ENCODE measurements at regions not wholly inside any gene's neighbourhood (a gene's known extent, or its start where the extent isn't known, plus 50 kb on each side); places are given as distances from the start of the nearest gene placed in this dataset.
A peak's percentile ranks its signal among the peaks of the same experiment; 100 is the strongest.

- Mint-ChIP-seq H3K27ac (no peak overlapping the region), H3K4me1 (ENCODE audit: low read depth) (no peaks in the 10 kb centered on the region), H3K9me3 (no peaks in the 10 kb centered on the region), H3K4me3 (no peak overlapping the region), H3K36me3 (ENCODE audit: low read depth) (no peaks in the 10 kb centered on the region), H3K27me3 (peaks cover 6% of the 10 kb centered on the region)
- no peak for DNase-seq
Observed at GRCh38 chr11:69416762-69417698, 64.4 kb upstream of the LINC01488 start.

DNA sequence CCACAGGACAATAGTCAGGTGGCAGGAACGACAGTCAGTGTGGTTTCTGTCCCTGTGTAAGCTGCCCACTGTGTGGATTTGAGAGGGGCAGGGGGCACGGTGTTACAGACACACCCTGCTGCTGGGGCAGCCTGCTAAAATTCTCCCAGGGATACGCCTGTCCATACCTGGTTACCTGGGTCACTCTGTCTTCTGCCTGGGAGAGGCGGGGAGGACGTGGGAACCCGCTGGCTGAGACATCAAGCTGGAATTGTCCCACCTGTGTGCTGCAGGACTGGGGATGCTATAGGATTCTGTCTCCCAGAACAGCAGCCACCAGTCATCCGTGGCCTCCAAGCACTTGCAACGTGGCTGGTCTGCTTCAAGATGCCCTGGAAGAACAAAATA lies 63.8 kb upstream of the LINC01488 start:
- no peaks in the 10 kb centered on the region for H3K36me3 Mint-ChIP-seq (ENCODE audit: low read depth)
- no peak overlapping the region for H3K4me3 Mint-ChIP-seq
- no peaks in the 10 kb centered on the region for H3K4me1 Mint-ChIP-seq (ENCODE audit: low read depth)
- no peak for DNase-seq
- H3K27ac Mint-ChIP-seq, result no peak overlapping the region
- H3K27me3 Mint-ChIP-seq, result peaks cover 8% of the 10 kb centered on the region
- no peaks in the 10 kb centered on the region for H3K9me3 Mint-ChIP-seq

- no peaks in the 10 kb centered on the region for H3K4me1 Mint-ChIP-seq (ENCODE audit: low read depth)
- H3K36me3 Mint-ChIP-seq (ENCODE audit: low read depth), result no peaks in the 10 kb centered on the region
- H3K27me3 Mint-ChIP-seq, result peaks cover 7% of the 10 kb centered on the region
- H3K4me3 Mint-ChIP-seq, result no peak overlapping the region
- no peaks in the 10 kb centered on the region for H3K9me3 Mint-ChIP-seq
- no peak for DNase-seq
- H3K27ac Mint-ChIP-seq, result no peak overlapping the region
Observed at GRCh38 chr11:69418576-69419296, 62.7 kb upstream of the LINC01488 start.

DNA sequence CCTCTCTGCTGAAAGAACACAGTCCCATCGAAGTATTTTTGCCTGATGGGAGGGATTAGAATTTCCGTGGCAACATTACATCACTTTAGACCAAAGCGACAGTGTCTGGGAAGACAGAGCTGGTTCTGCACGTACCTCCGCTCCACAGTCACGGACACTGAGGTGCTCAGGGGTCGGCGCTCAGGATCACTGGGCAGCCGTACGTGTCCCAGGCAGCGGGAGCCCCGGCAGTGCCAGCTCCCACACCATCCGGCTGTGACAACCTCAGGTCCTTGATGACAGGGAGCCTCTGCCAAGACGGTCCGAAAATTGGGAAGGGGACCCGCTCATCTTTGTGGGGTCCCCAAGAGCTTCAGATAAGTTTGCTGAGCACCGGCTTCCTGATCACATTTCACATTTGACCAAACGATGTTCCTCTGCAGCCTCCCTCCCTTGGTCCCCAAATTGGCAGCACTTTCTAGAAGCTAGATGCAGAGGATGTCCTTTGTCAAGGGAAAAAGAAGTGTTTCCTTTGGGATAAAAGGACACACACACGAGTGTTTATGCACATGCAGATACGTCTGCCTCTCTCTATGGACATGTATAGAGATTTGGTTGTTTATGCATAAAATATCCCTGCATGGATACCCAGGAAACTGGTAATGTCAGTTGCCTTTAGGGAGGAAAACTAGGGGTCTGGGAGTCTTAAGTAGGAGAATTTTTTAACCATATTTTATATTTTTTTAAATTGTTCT lies 61.6 kb upstream of the LINC01488 start:
- Mint-ChIP-seq H3K27me3 (peaks cover 8% of the 10 kb centered on the region), H3K4me1 (ENCODE audit: low read depth) (no peaks in the 10 kb centered on the region), H3K36me3 (ENCODE audit: low read depth) (no peaks in the 10 kb centered on the region), H3K9me3 (peaks cover 7% of the 10 kb centered on the region), H3K27ac (no peak overlapping the region), H3K4me3 (no peak overlapping the region)
- DNase-seq, result no peak

DNA sequence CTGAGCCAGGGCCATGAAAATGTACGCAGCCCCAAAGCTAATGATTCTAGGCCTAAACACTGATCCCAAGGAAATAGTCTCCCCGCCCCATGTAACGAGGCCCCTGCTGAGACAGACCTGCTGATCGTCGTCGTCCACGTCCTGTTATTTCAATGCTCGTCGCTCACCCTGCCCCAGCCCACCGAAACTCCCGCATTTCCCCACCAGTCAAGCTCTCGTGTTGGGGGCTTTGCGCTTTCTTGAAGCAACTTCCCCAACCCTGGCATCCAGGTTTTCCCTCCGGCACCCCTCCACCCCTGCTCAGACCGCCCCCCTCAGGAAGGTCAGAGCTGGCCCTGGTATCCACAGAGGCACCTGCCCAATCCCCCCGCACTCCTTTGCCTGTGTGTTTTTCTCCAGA lies 58.8 kb upstream of the LINC01488 start:
- peaks cover 20% of the 10 kb centered on the region for H3K27me3 Mint-ChIP-seq
- peaks cover 16% of the 10 kb centered on the region for H3K9me3 Mint-ChIP-seq
- H3K27ac Mint-ChIP-seq, result no peak overlapping the region
- H3K4me1 Mint-ChIP-seq (ENCODE audit: low read depth), result peaks cover 14% of the 10 kb centered on the region
- no peaks in the 10 kb centered on the region for H3K36me3 Mint-ChIP-seq (ENCODE audit: low read depth)
- DNase-seq, result no peak
- no peak overlapping the region for H3K4me3 Mint-ChIP-seq

- Mint-ChIP-seq H3K27me3 (peaks cover 22% of the 10 kb centered on the region), H3K4me1 (ENCODE audit: low read depth) (peaks cover 14% of the 10 kb centered on the region), H3K4me3 (no peak overlapping the region), H3K36me3 (ENCODE audit: low read depth) (no peaks in the 10 kb centered on the region), H3K9me3 (peaks cover 16% of the 10 kb centered on the region), H3K27ac (no peak overlapping the region)
- DNase-seq, result no peak
Observed at GRCh38 chr11:69423181-69423580, 58.3 kb upstream of the LINC01488 start.

- no peak overlapping the region for H3K27ac Mint-ChIP-seq
- peaks cover 14% of the 10 kb centered on the region for H3K4me1 Mint-ChIP-seq (ENCODE audit: low read depth)
- no peak overlapping the region for H3K4me3 Mint-ChIP-seq
- peaks cover 28% of the 10 kb centered on the region for H3K27me3 Mint-ChIP-seq
- no peaks in the 10 kb centered on the region for H3K36me3 Mint-ChIP-seq (ENCODE audit: low read depth)
- H3K9me3 Mint-ChIP-seq, result peaks cover 16% of the 10 kb centered on the region
- no peak for DNase-seq
Observed at GRCh38 chr11:69423611-69424385, 57.7 kb upstream of the LINC01488 start.

- H3K27ac Mint-ChIP-seq, result no peak overlapping the region
- peaks cover 14% of the 10 kb centered on the region for H3K4me1 Mint-ChIP-seq (ENCODE audit: low read depth)
- H3K9me3 Mint-ChIP-seq, result peaks cover 16% of the 10 kb centered on the region
- no peaks in the 10 kb centered on the region for H3K36me3 Mint-ChIP-seq (ENCODE audit: low read depth)
- no peak overlapping the region for H3K4me3 Mint-ChIP-seq
- H3K27me3 Mint-ChIP-seq, result peaks cover 35% of the 10 kb centered on the region
- no peak for DNase-seq
Observed at GRCh38 chr11:69424748-69425147, 56.7 kb upstream of the LINC01488 start.

- Mint-ChIP-seq H3K9me3 (peaks cover 16% of the 10 kb centered on the region), H3K4me3 (no peak overlapping the region), H3K36me3 (ENCODE audit: low read depth) (no peaks in the 10 kb centered on the region), H3K4me1 (ENCODE audit: low read depth) (peaks cover 14% of the 10 kb centered on the region), H3K27me3 (peaks cover 35% of the 10 kb centered on the region), H3K27ac (no peak overlapping the region)
- DNase-seq, result no peak
Observed at GRCh38 chr11:69425444-69425843, 56.0 kb upstream of the LINC01488 start.

GRCh38 chr11:69425895-69426544 lies 55.4 kb upstream of the LINC01488 start:
- H3K4me1 Mint-ChIP-seq (ENCODE audit: low read depth), result peaks cover 14% of the 10 kb centered on the region
- peaks cover 16% of the 10 kb centered on the region for H3K9me3 Mint-ChIP-seq
- no peaks in the 10 kb centered on the region for H3K36me3 Mint-ChIP-seq (ENCODE audit: low read depth)
- peaks cover 35% of the 10 kb centered on the region for H3K27me3 Mint-ChIP-seq
- DNase-seq, result peak; percentile 49
- H3K4me3 Mint-ChIP-seq, result no peak overlapping the region
- H3K27ac Mint-ChIP-seq, result no peak overlapping the region

- peaks cover 14% of the 10 kb centered on the region for H3K4me1 Mint-ChIP-seq (ENCODE audit: low read depth)
- no peak for DNase-seq
- H3K36me3 Mint-ChIP-seq (ENCODE audit: low read depth), result no peaks in the 10 kb centered on the region
- peaks cover 40% of the 10 kb centered on the region for H3K27me3 Mint-ChIP-seq
- H3K27ac Mint-ChIP-seq, result no peak overlapping the region
- no peak overlapping the region for H3K4me3 Mint-ChIP-seq
- H3K9me3 Mint-ChIP-seq, result peaks cover 16% of the 10 kb centered on the region
Observed at GRCh38 chr11:69427337-69427736, 54.1 kb upstream of the LINC01488 start.

DNA sequence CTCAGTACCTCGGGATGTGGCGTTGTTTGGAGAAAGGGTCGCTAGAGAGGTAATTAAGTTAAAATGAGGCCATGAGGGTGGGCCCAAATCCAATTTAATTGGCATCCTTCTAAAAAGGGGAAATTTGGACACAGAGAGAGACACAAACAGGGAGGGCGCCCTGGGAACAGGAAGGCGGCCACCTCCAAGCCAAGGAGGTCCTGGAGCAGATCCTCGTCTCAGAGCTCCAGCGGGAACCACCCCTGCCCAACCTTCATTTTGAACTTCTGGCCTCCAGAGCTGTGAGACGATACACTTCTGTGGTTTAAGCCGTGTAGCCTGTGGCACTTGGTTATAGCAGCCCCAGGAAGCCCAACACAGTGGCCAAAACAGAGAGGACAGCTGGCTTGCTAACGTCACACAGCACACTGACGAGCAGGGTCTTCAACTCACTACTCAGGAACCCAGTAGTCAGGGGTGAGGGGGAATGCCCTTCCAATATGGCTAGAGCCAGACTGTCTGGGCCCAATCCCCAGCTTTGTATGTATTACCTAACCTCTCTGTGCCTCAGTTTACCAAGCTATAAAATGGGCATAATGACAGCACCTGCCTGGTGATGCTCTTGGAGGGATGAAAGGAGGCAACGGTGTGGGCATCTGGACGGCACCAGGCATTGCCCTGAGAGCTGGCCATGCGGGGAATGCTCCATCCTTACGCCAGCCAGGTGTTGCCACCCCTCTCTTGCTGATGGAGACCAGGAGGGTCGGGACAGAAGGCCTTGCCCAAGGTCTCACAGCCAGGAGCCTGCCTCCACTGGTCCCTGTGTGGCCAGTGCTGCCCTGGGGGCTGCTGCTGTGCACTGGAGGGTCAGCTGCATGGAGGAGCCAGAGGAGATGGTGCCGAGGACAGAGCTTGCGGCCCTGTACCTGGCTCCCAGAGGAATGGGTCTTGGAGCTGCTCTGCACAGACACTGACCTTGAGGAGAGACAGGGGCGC lies 53.3 kb upstream of the LINC01488 start:
- H3K4me1 Mint-ChIP-seq (ENCODE audit: low read depth), result peaks cover 14% of the 10 kb centered on the region
- peaks cover 16% of the 10 kb centered on the region for H3K9me3 Mint-ChIP-seq
- no peak overlapping the region for H3K27ac Mint-ChIP-seq
- H3K27me3 Mint-ChIP-seq, result peaks cover 39% of the 10 kb centered on the region
- no peak for DNase-seq
- H3K4me3 Mint-ChIP-seq, result no peak overlapping the region
- no peaks in the 10 kb centered on the region for H3K36me3 Mint-ChIP-seq (ENCODE audit: low read depth)

All from activated T-cell treated with anti-CD3 and anti-CD28 coated beads, Interleukin-2, amount 50 U/mL, for 24 hours (primary cell).